Stimulated activated CD4-positive, alpha-beta T cell treated with anti-CD3 and anti-CD28 coated beads, Interleukin-1b, Interleukin-23, amount 100 ng/mL, for 24 hours (primary cell): ENCODE measurements at regions not wholly inside any gene's neighbourhood (a gene's known extent, or its start where the extent isn't known, plus 50 kb on each side); places are given as distances from the start of the nearest gene placed in this dataset.

Experiments used
- DNase-seq, 4 experiments: peaks; one replicate each; pipeline ENCODE4 v3.0.0-alpha.2; 2020; ENCODE audit warnings: low read depth in 4 of 4, low spot score in 1 of 4

DNA sequence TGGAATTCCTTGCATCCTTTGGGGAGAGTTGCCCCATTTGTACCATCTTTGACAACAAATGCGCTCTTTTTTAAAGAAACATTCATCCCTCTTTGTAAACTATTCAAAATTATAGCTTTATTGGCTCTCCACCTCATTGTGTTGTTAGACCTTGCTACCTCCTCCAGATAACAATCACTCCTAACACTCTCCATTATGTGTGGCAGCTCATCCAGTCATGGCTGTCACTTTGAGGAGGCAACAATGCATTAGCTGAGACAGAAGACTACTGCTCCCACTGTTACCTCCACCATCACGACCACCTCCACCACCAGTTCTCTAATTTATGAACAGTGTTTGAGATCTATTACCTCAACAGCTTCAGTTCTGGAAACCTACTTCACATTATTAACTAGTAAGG, 339.1 kb downstream of the FRK start:
- DNase-seq = no peak

DNA sequence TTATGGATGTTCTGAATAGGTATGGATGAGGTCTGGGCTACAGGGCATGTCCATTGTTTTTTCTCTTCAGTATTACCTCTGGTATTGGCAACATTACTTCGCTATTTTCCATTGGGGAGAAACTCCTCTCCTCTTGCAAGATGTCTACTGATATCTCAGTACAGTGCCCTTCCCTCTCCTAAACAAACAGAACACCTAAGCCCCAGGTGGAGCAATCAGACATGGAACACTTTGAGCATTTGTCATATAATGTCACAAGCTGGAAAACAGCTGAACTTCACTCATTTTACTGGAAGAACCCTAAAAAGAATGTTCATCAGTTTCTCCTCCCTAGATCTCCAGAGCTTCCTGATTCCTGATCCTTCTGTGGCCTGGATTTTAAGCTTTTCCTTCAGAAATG, 339.8 kb downstream of the FRK start:
- DNase-seq = no peak

DNA sequence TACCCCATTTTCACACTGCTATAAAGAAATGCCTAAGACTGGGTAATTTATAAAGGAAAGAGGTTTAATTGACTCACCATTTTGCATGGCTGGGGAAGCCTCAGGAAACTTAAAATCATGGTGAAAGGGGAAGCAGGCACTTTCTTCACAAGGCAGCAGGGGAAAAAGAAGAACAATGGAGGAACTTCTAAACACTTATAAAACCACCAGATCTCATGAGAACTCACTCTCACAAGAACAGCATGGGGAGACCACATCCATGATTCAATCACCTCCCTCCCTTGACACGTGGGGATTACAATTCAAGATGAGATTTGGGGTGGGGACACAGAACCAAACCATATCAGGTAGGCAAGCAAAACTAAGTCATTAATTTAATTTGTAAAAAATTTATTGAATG, 343.2 kb downstream of the FRK start:
- no peak for DNase-seq

GRCh38 chr6:115717062-115717461, 343.6 kb downstream of the FRK start:
- no peak for DNase-seq

GRCh38 chr6:115712291-115712961, 348.3 kb downstream of the FRK start:
- DNase-seq = no peak

DNA sequence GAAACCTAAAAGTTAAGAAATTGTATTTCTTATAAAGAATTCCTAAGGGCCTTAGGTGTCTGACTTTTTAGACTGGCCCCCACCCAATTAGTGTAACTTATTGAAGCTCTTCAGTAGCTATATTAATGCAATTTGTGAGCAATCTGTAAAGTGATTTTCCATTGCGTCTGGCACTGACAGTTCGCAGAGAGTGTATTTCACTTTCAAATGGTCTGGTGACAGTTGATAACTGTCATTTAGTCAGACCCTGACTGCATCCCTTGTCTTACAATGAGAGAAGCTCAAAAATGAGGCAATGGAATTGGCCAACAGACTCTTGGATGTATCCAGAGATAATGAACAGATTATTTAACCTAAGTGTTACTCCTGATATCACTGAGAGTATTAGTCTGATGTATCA, 351.8 kb downstream of the FRK start:
- no peak for DNase-seq

GRCh38 chr6:115706981-115707380, 353.7 kb downstream of the FRK start:
- DNase-seq = no peak

DNA sequence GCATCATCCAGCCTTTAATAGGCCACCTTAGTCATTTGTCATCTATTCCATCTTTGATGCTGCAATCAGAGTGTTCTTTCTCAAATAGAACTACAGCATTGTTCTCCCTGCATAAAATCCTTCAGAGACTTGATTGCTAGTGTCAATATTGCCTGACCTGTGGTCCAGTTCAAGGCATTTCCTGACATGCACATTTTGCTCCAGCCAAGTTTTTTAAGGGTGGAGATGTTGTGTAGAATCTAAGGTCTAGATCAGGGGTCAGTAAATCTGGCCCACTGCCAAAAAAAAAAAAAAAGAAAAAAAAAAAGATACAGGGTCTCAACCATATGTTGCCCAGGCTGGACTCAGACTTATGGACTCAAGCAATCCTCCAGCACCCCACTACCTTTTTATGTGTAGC, 354.4 kb downstream of the FRK start:
- DNase-seq = no peak

- DNase-seq = no peak
Observed at GRCh38 chr6:115704028-115704427, 356.7 kb downstream of the FRK start.

- DNase-seq = no peak
Observed at GRCh38 chr6:115691433-115691832, 369.3 kb downstream of the FRK start.

GRCh38 chr6:115690854-115691253, 369.8 kb downstream of the FRK start:
- no peak for DNase-seq

DNA sequence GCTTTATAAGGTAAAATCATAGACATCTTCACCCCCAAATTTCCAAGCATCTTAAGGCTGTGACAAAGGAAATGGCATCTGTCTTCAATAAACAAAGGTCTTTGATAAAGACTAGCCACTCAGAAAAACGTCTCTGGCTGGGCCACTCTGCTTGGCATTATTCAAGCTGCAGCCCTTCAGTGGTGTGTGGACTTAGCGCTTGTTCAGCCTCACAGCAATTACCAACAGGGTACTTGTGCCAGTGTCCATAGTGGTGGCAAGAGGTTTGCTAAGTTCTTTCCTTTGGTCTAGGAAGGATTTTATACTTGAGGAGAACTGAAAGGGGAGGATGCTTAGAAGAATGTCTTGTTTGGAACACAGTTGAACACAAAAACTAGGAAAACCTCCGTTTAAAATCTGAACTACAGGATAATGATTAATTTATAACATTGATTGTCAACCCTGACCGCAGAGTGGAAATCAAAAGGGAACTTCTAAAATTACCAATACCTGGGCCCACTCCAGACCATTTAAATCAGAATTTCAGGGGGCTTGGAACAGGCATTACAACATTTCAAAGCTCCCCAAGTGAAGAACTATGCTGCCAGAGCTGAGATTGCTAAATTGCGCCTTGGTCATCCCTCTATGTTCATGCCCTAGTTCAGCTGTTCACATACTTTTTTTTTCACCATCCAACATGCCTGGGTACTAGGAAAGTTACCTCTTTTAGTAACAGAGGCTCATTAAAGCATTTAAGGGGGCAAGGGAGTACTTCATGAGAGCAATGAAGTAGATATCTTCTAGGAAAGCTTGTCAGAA, 378.5 kb downstream of the FRK start:
- DNase-seq = no peak

- DNase-seq = no peak
Observed at GRCh38 chr6:115680621-115681020, 380.1 kb downstream of the FRK start.

GRCh38 chr6:115677198-115677597, 383.5 kb downstream of the FRK start:
- DNase-seq = no peak

DNA sequence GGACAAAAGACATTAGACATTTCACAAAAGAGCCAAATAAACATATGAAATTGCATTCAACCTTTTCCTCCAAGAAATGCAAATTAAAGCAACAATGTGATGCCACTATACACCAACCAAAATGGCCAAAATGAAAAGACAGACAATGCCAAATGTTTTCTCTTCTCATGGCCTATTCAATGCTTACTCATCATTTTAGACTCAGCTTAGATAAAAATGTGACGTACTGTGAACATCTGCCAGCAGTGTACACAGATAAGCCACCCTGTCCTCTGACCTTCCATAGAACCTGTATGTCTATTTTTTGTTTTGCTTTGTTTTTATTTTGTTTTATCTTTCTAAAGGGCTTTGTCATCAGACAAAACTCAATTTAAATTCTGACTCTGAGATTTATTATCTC, 385.2 kb downstream of the FRK start:
- no peak for DNase-seq

DNA sequence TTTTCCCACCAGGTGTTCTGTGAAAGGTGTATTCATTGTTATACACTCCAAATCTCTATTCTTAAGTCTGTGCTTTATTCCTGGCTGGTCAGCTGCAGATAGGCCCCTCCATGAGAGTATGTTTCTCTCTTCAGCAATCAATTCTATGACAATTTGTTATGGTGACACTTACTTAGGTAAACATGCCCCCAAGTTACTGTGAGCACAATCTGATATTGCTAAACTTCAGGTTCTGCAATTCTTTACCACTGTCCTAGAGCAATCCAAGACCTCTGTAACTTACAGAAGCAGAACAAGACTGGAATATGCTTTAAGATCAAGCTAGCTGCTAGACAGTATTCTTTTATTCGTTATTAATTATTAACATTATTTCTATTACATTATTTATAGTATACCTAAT, 391.9 kb downstream of the FRK start:
- no peak for DNase-seq

DNA sequence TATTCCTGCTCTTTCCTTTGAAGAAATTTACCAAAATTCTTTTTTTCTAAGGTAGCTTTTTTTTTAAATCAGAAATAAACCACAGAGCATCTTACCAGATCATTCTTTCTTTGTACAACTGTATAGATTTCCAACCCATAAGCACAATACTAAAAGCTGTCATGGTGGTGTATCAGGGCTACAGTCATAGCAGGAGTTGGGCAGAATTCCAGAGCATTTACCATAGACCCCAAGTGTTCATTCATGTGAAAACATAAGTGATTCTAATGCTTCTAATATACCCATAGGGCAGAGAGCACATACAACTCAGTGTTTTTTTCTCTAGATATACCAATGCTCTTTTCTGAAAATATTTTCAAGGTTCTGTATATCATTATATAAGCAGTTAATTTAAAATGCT, 392.5 kb downstream of the FRK start:
- DNase-seq = no peak

- DNase-seq = no peak
Observed at GRCh38 chr6:115667478-115668026, 393.1 kb downstream of the FRK start.

- DNase-seq = no peak
Observed at GRCh38 chr6:115666997-115667396, 393.7 kb downstream of the FRK start.

DNA sequence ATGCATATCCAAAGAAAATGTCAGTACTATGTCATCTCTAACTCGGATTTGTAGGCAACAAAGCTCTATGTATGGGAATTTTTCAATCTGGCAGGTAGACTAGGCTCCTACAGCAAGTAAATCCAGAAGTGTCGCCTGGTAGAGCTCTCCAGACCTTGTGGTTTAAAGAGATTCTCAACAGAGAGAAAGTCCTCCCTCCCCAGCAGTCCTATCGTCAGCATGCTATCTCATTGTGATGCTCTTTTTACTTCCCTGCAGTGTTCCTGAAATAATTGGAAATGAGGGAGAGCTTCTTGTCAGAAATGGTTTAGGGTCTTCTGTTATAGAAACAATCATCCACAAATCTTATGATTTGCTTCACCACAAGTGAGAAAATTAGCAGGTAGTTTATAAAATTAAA, 395.4 kb downstream of the FRK start:
- DNase-seq = no peak

- DNase-seq = no peak
Observed at GRCh38 chr6:115663681-115664080, 397.0 kb downstream of the FRK start.

- DNase-seq = no peak
Observed at GRCh38 chr6:115643762-115644161, 416.9 kb downstream of the FRK start.

DNA sequence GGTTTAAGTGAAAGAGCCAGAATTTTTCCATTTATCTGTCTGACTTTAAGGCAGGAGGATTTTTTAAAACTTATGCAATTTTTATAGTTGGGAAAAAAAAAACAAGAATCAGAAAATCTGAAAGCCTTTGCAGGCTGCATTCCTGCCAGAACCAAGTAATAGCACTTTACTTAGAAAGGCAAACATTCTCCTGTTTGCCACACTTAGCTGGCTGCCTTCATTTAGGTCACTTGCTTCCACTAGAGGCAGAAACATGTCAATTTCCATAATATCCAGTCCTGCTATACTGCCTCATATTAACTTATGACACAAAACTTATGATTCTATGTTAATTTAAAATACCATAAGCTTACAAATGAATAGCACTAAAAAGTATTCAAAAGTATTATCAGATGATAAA, 425.8 kb downstream of the FRK start:
- no peak for DNase-seq
